C4-2B (cell line): ENCODE measurements at regions not wholly inside any gene's neighbourhood (a gene's known extent, or its start where the extent isn't known, plus 50 kb on each side); places are given as distances from the start of the nearest gene placed in this dataset.

Experiments used
- H3K27ac ChIP-seq: fragments of 450-650 bp; 2 replicates; pipeline ENCODE4 v1.5.1; 2017
- ZFX ChIP-seq: fragments of 450-650 bp; IDR thresholded peaks from 2 replicates; pipeline ENCODE4 v1.6.1; 2017
- TF ChIP-seq, protein P1 (sequence below): fragments of 450-650 bp; conservative IDR thresholded peaks from 2 replicates; pipeline ENCODE4 v1.5.1; 2017; ENCODE audit warnings: mild to moderate bottlenecking

- TF ChIP-seq, protein P1, sequence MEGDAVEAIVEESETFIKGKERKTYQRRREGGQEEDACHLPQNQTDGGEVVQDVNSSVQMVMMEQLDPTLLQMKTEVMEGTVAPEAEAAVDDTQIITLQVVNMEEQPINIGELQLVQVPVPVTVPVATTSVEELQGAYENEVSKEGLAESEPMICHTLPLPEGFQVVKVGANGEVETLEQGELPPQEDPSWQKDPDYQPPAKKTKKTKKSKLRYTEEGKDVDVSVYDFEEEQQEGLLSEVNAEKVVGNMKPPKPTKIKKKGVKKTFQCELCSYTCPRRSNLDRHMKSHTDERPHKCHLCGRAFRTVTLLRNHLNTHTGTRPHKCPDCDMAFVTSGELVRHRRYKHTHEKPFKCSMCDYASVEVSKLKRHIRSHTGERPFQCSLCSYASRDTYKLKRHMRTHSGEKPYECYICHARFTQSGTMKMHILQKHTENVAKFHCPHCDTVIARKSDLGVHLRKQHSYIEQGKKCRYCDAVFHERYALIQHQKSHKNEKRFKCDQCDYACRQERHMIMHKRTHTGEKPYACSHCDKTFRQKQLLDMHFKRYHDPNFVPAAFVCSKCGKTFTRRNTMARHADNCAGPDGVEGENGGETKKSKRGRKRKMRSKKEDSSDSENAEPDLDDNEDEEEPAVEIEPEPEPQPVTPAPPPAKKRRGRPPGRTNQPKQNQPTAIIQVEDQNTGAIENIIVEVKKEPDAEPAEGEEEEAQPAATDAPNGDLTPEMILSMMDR: no peak
- TF ChIP-seq ZFX: no peak
- H3K27ac ChIP-seq: no peak overlapping the region; the same call in 1 of the 2 replicates
Observed at GRCh38 chrX:134717698-134718097, 59.4 kb upstream of the PLAC1 start.

DNA sequence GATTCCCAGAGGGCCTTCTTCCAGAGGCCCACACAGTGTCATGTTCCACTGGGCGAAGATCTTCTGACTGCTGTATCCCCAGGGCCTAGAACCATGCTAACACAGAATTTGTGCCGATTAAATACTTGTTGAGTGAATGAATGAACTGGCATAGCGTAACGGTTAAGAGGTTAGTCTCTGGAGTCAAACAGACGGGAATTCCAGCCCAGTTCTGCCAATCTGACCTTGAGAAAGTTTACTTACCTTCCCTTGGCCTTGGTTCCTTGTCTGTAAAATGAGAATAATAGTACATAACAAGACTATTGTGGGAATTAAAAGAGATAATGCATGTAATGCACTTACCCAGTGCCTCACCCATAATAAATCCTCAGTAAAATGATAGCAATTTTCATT is 58.3 kb upstream of the PLAC1 start:
- no peak overlapping the region for H3K27ac ChIP-seq
- TF ChIP-seq ZFX: no peak
- TF ChIP-seq, protein P1: no peak

DNA sequence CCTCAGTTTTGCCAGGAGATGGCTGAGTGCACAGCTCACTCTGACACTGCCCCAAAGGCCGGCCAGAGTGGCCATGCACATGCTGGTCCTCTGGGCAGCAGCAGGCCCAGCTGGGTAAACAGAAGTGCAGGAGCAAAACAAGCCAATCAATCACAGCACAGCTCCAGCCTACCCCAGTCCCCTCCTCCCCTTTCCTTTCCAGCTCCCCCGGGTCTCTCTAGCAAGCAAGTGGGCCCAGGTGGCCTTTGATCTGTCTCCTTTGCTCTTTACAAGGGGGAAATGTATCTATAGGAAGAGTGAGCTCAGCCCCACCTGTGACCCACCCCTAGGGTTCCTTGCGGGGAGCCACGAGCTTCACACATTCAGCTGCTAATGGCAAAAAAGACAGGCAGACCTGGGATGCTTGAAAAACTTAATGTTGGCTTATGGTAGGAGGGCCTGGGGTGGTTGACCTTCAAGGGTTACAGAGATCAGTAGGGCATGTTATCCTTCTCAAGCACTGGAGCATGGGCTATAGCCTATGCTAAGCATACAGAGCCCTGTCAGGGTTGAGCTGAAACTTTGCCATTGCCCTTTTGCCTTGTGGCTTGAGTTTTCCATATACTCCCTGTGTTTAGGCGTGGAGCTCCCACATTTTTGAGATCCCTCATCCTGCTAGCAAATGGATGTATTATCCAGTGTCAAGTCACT is 57.8 kb upstream of the PLAC1 start:
- TF ChIP-seq, protein P1: no peak
- no peak for TF ChIP-seq ZFX

DNA sequence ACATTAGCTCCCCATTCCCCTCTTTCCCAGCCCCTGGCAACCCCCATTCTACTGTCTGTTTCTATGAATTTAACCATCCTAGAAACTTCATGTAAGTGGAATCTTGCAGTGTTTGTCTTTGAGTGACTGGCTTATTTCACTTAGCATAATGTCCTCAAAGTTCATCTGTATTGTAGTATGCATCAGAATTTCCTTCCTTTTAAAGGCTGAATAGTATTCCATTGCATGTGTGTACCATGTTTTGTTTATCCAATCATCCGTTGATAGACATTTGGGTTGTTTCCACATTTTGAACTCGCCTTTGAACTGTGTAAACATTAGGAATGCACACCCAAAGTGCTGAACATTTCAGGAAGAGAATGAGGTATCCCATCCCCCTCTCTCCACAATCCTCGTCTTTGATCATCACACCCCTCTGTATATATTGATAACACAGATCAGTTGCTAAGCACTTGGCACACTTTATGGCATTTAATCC is 56.4 kb upstream of the PLAC1 start:
- no peak for TF ChIP-seq ZFX
- TF ChIP-seq, protein P1: no peak
- no peak overlapping the region for H3K27ac ChIP-seq

More for the DNA sequence above, 57.8 kb upstream of the PLAC1 start:
- H3K27ac ChIP-seq: no peak overlapping the region

DNA sequence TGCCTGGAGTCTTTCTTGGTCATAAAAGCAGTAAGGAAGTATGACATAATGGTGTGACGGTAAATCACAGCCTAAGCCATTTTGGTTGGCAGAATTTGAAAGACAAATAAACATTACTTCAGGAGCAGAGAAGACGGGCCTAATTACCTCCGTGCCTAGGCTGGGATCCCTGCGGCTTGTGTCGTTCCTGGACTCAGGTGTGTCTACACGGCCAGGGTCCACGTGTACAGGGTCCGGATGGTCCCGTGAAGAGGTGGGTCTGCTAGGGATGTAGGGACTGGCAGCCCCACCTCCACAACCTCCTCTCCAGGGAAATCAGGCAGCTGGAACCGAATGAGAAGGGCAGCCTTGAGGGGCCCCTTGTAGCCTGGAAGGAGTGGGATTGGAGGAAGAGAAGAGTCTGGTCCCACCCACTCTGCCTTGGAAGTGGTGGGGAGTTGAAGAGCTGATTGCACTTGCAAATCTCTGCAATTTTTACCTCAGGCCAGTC is 55.4 kb upstream of the PLAC1 start:
- H3K27ac ChIP-seq: no peak overlapping the region
- TF ChIP-seq, protein P1: no peak
- TF ChIP-seq ZFX: no peak

DNA sequence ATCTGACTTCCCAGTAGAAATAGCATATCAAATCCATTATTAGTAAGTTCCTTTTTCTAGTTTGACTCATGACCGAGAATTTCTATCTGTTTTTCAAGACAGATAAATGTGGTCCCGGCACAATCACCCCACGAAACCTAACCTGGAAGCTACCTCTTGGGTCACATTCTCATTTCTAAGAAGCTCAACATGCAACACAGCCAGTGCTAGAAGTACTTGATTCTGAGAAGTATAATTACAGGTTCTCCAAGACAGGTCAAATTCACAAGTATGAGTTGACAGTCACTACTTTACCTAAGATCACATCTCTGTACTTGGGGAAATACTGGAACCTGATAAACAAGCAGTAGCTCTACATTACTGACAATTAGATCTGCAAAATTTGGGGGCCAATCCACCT is 54.0 kb upstream of the PLAC1 start:
- H3K27ac ChIP-seq: no peak overlapping the region
- TF ChIP-seq ZFX: no peak
- TF ChIP-seq, protein P1: no peak

DNA sequence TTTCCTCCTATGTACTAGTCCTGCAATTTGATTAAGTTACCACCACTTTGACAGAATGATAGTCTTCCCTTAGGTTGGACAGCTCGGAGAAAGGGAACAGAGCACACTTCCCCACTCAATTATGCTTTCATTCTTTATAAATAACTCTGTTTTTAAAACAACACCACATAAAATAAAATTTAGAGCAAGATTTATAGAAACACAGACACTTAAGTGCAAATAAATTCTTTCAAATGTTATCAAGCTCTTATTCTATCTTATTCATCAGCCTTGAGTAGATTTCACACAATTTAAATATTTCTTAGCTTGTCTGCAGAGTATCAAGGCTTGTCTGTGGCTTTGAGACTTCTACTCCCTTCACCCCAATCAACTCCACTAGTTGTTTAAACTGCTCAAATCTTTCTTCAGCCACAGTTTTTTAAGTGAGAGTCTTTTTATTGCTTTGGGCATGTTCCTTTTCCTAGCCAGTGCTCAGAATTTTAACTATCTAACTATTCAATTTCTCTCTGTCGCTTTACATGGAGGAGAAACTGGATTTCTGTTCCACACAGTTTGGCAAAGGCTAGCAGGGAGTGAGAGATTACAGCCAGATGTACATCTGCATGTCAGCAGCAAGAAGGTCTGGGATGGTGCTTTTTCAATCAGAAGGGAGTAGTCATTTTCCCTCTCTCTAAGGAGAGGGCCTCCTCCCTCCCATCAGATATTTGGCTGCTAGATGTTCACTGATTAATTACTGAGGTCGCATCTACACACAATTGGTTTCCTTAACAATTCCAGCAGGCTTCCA is 53.1 kb upstream of the PLAC1 start:
- TF ChIP-seq, protein P1: no peak
- no peak for TF ChIP-seq ZFX
- H3K27ac ChIP-seq: no peak overlapping the region
